ENCODE measurements at regions not wholly inside any gene's neighbourhood (a gene's known extent, or its start where the extent isn't known, plus 50 kb on each side); places are given as distances from the start of the nearest gene placed in this dataset.

DNA sequence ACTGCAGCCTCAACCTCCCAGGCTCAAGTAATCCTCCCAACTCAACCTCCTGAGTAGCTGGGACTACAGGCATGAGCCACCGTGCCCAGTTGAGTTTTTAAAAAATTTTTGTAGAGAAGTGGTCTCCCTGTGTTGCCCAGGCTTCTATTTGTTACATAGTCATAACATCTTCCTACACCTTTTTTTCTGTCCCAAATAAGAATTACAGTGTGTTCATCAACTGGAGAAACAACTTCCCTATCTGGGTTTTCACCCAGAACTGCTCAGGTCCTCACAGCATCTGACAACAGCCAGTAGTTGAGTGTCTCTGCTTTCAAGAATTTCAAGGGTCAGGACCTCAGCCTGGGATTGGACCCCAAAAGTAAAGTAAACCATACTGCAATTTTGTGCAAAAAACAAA is 235.2 kb upstream of the AMIGO2 start:
- TF ChIP-seq, protein P1, sequence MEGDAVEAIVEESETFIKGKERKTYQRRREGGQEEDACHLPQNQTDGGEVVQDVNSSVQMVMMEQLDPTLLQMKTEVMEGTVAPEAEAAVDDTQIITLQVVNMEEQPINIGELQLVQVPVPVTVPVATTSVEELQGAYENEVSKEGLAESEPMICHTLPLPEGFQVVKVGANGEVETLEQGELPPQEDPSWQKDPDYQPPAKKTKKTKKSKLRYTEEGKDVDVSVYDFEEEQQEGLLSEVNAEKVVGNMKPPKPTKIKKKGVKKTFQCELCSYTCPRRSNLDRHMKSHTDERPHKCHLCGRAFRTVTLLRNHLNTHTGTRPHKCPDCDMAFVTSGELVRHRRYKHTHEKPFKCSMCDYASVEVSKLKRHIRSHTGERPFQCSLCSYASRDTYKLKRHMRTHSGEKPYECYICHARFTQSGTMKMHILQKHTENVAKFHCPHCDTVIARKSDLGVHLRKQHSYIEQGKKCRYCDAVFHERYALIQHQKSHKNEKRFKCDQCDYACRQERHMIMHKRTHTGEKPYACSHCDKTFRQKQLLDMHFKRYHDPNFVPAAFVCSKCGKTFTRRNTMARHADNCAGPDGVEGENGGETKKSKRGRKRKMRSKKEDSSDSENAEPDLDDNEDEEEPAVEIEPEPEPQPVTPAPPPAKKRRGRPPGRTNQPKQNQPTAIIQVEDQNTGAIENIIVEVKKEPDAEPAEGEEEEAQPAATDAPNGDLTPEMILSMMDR (IDR thresholded peaks at IDR 0.05 in 4 of 5, conservative IDR thresholded peaks at IDR 0.05 in 1 of 5) = no peak
- TF ChIP-seq POLR2A (IDR thresholded peaks at IDR 0.05) = no peak

Data from gastrocnemius medialis (tissue), 4 donors.